Osteocyte (in vitro differentiated cells): ENCODE measurements at regions not wholly inside any gene's neighbourhood (a gene's known extent, or its start where the extent isn't known, plus 50 kb on each side); places are given as distances from the start of the nearest gene placed in this dataset.

Source experiments
- DNase-seq: peaks from one replicate; pipeline ENCODE4 v3.0.0; 2021; ENCODE audit warnings: mixed read lengths; ENCODE audit not compliant: unreplicated experiment; ENCODE audit errors: extremely low spot score
- H3K27ac Mint-ChIP-seq: one replicate; pipeline ENCODE4 v1.8.0; 2021; ENCODE audit warnings: mild to moderate bottlenecking, mixed read lengths; ENCODE audit not compliant: unreplicated experiment
- H3K27me3 Mint-ChIP-seq: one replicate; pipeline ENCODE4 v1.8.0; 2021; ENCODE audit warnings: mixed read lengths; ENCODE audit not compliant: unreplicated experiment
- H3K36me3 Mint-ChIP-seq: one replicate; pipeline ENCODE4 v1.8.0; 2021; ENCODE audit warnings: mixed read lengths; ENCODE audit not compliant: unreplicated experiment
- H3K4me1 Mint-ChIP-seq: one replicate; pipeline ENCODE4 v1.8.0; 2021; ENCODE audit warnings: mixed read lengths; ENCODE audit not compliant: unreplicated experiment
- H3K4me3 Mint-ChIP-seq: one replicate; pipeline ENCODE4 v1.8.0; 2021; ENCODE audit warnings: mild to moderate bottlenecking, moderate library complexity, mixed read lengths; ENCODE audit not compliant: unreplicated experiment
- H3K9me3 Mint-ChIP-seq: one replicate; pipeline ENCODE4 v1.8.0; 2021; ENCODE audit warnings: mixed read lengths; ENCODE audit not compliant: unreplicated experiment
- CTCF ChIP-seq: fragments of 200-600 bp; sonication (generic); IDR thresholded peaks from 2 replicates; pipeline ENCODE4 v1.5.0; 2021; ENCODE audit warnings: antibody characterized with exemption, mild to moderate bottlenecking, moderate library complexity

GRCh38 chr10:111887266-111887665 lies 296.3 kb downstream of the GPAM start:
- no peak overlapping the region for H3K27ac Mint-ChIP-seq
- H3K4me1 Mint-ChIP-seq = no peaks in the 10 kb centered on the region
- no peak overlapping the region for H3K4me3 Mint-ChIP-seq
- H3K27me3 Mint-ChIP-seq = no peaks in the 10 kb centered on the region
- DNase-seq = no peak
- H3K9me3 Mint-ChIP-seq = peaks cover 44% of the 10 kb centered on the region
- no peak for TF ChIP-seq CTCF
- H3K36me3 Mint-ChIP-seq = no peaks in the 10 kb centered on the region

DNA sequence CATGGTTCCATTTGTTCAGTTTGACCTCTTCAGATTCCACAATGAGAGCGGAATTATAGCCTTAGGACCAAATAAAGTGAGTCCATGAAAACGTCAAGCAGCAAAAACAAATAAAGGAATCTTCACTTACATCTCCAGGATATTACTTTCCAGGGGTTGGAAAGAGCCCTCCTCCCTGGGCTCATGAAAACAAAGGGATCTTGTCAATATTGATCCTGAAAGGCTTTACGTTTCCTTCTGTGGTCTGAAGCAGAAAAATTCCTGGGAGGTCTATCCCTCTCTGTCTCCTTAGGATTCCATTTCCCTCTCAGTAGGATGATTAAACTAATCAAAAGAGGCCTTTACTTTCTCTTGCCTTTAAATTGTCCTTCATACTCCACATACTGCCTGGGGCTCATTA lies 293.5 kb downstream of the GPAM start:
- no peak for DNase-seq
- Mint-ChIP-seq H3K36me3 (no peaks in the 10 kb centered on the region), H3K4me1 (no peaks in the 10 kb centered on the region), H3K9me3 (peaks cover 31% of the 10 kb centered on the region), H3K27me3 (no peaks in the 10 kb centered on the region), H3K27ac (no peak overlapping the region), H3K4me3 (no peak overlapping the region)
- TF ChIP-seq CTCF = no peak

- Mint-ChIP-seq H3K27me3 (no peaks in the 10 kb centered on the region), H3K4me1 (no peaks in the 10 kb centered on the region), H3K27ac (no peak overlapping the region), H3K4me3 (no peak overlapping the region), H3K9me3 (peaks cover 9% of the 10 kb centered on the region), H3K36me3 (no peaks in the 10 kb centered on the region)
- no peak for TF ChIP-seq CTCF
- no peak for DNase-seq
These were observed 267.6 kb downstream of the GPAM start for GRCh38 chr10:111916011-111916410.

GRCh38 chr10:111921821-111922220 lies 261.7 kb downstream of the GPAM start:
- Mint-ChIP-seq H3K4me3 (no peak overlapping the region), H3K27me3 (no peaks in the 10 kb centered on the region), H3K27ac (no peak overlapping the region), H3K36me3 (no peaks in the 10 kb centered on the region), H3K4me1 (no peaks in the 10 kb centered on the region), H3K9me3 (peaks cover 9% of the 10 kb centered on the region)
- DNase-seq = no peak
- no peak for TF ChIP-seq CTCF

DNA sequence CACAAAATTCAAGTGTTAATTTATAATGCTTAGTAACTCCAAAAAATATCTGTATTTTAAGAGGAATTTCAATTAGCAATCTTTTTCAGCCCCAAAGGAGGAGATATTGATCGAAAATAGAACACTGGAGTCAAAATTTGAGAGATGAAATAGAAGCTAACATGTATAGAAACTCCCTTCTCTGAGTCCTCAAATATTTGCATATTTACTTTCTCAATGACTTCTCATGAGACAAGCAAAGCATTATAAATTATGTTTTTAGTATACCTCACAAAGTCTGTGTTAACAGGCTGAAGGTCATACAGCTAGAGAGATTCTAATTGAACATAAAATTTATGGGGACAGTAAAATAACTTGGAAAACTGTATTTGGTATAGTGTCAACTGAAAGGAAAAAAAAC lies 260.5 kb downstream of the GPAM start:
- Mint-ChIP-seq H3K4me1 (no peaks in the 10 kb centered on the region), H3K27me3 (no peaks in the 10 kb centered on the region), H3K36me3 (no peaks in the 10 kb centered on the region), H3K9me3 (peaks cover 14% of the 10 kb centered on the region), H3K27ac (no peak overlapping the region), H3K4me3 (no peak overlapping the region)
- no peak for TF ChIP-seq CTCF
- DNase-seq = no peak
